ENCODE measurements at regions not wholly inside any gene's neighbourhood (a gene's known extent, or its start where the extent isn't known, plus 50 kb on each side); places are given as distances from the start of the nearest gene placed in this dataset.

GRCh38 chr12:47318963-47319362 is 239.2 kb upstream of the AMIGO2 start:
- H4K20me1 ChIP-seq (ENCODE audit: low read length) = no peaks in the 10 kb centered on the region
- ChIA-PET CTCF (no interaction called here), POLR2A (ENCODE audit: unreplicated experiment) (no interaction called here)
- H3K36me3 ChIP-seq (ENCODE audit: low read depth, low read length) = no peaks in the 10 kb centered on the region
- intact Hi-C loops (cut with micrococcal nuclease) = no loop called here
- no peak for DNase-seq
- H3K79me2 ChIP-seq (ENCODE audit: low read length) = no peaks in the 10 kb centered on the region
- no peaks in the 10 kb centered on the region for H3K9me3 ChIP-seq (ENCODE audit: low read length)
- H3K9ac ChIP-seq (ENCODE audit: low read length) = no peak overlapping the region
- H2AFZ ChIP-seq (ENCODE audit: low read length) = no peak overlapping the region
- no peak for ATAC-seq
- TF ChIP-seq CTCF (conservative IDR thresholded peaks at IDR 0.05; ENCODE audit: low read depth, low read length) = no peak
- no peak for TF ChIP-seq EZH2phosphoT487 (IDR thresholded peaks at IDR 0.05; ENCODE audit: borderline replicate concordance, low read length)
- no peak for TF ChIP-seq EZH2 (IDR thresholded peaks at IDR 0.05; ENCODE audit: low read length, unreplicated experiment)
- H3K4me2 ChIP-seq (ENCODE audit: low read length) = no peak overlapping the region
- H3K27me3 ChIP-seq (ENCODE audit: low read length) = no peaks in the 10 kb centered on the region
- H3K4me1 ChIP-seq (ENCODE audit: insufficient read depth, low read length) = no peaks in the 10 kb centered on the region
- H3K4me3 ChIP-seq (ENCODE audit: low read length) = no peak overlapping the region
- H3K27ac ChIP-seq (ENCODE audit: low read length) = no peak overlapping the region
- BruUV-seq (replicated peaks) = no TSS peak
- H3F3A ChIP-seq (ENCODE audit: low read length, unreplicated experiment) = no peaks in the 10 kb centered on the region
- H3K9me2 ChIP-seq (replicated peaks; ENCODE audit: low read length) = no peaks in the 10 kb centered on the region

- no peaks in the 10 kb centered on the region for H3K36me3 ChIP-seq (ENCODE audit: low read depth, low read length)
- H3K4me3 ChIP-seq (ENCODE audit: low read length) = no peak overlapping the region
- H3K27ac ChIP-seq (ENCODE audit: low read length) = no peak overlapping the region
- H4K20me1 ChIP-seq (ENCODE audit: low read length) = no peaks in the 10 kb centered on the region
- H3K79me2 ChIP-seq (ENCODE audit: low read length) = no peaks in the 10 kb centered on the region
- H2AFZ ChIP-seq (ENCODE audit: low read length) = no peak overlapping the region
- no peaks in the 10 kb centered on the region for H3F3A ChIP-seq (ENCODE audit: low read length, unreplicated experiment)
- no peak overlapping the region for H3K4me2 ChIP-seq (ENCODE audit: low read length)
- DNase-seq (no peak), ATAC-seq (no peak)
- BruUV-seq (replicated peaks) = no TSS peak
- intact Hi-C loops (cut with micrococcal nuclease) = no loop called here
- no peaks in the 10 kb centered on the region for H3K27me3 ChIP-seq (ENCODE audit: low read length)
- no peak overlapping the region for H3K9ac ChIP-seq (ENCODE audit: low read length)
- no peaks in the 10 kb centered on the region for H3K4me1 ChIP-seq (ENCODE audit: insufficient read depth, low read length)
- POLR2A ChIA-PET (ENCODE audit: unreplicated experiment) = no interaction called here
- CTCF ChIA-PET = no interaction called here
- no peaks in the 10 kb centered on the region for H3K9me3 ChIP-seq (ENCODE audit: low read length)
- TF ChIP-seq EZH2 (IDR thresholded peaks at IDR 0.05; ENCODE audit: low read length, unreplicated experiment) (no peak), CTCF (conservative IDR thresholded peaks at IDR 0.05; ENCODE audit: low read depth, low read length) (no peak), EZH2phosphoT487 (IDR thresholded peaks at IDR 0.05; ENCODE audit: borderline replicate concordance, low read length) (no peak)
- no peaks in the 10 kb centered on the region for H3K9me2 ChIP-seq (replicated peaks; ENCODE audit: low read length)
Measured at GRCh38 chr12:47317175-47317915, 237.6 kb upstream of the AMIGO2 start.

- Histone ChIP-seq H3K9me2 (replicated peaks; ENCODE audit: low read length) (no peaks in the 10 kb centered on the region), H3K27me3 (ENCODE audit: low read length) (no peaks in the 10 kb centered on the region), H3K36me3 (ENCODE audit: low read depth, low read length) (no peaks in the 10 kb centered on the region), H3K9me3 (ENCODE audit: low read length) (no peaks in the 10 kb centered on the region), H3K4me3 (ENCODE audit: low read length) (no peak overlapping the region), H3F3A (ENCODE audit: low read length, unreplicated experiment) (no peaks in the 10 kb centered on the region), H3K27ac (ENCODE audit: low read length) (no peak overlapping the region), H3K79me2 (ENCODE audit: low read length) (no peaks in the 10 kb centered on the region), H4K20me1 (ENCODE audit: low read length) (no peaks in the 10 kb centered on the region), H2AFZ (ENCODE audit: low read length) (no peak overlapping the region), H3K9ac (ENCODE audit: low read length) (no peak overlapping the region), H3K4me1 (ENCODE audit: insufficient read depth, low read length) (no peaks in the 10 kb centered on the region), H3K4me2 (ENCODE audit: low read length) (no peak overlapping the region)
- ChIA-PET CTCF (no interaction called here), POLR2A (ENCODE audit: unreplicated experiment) (no interaction called here)
- BruUV-seq (replicated peaks) = no TSS peak
- ATAC-seq (no peak), DNase-seq (no peak)
- TF ChIP-seq EZH2 (IDR thresholded peaks at IDR 0.05; ENCODE audit: low read length, unreplicated experiment) (no peak), EZH2phosphoT487 (IDR thresholded peaks at IDR 0.05; ENCODE audit: borderline replicate concordance, low read length) (no peak), CTCF (conservative IDR thresholded peaks at IDR 0.05; ENCODE audit: low read depth, low read length) (no peak)
- intact Hi-C loops (cut with micrococcal nuclease) = no loop called here
Measured at GRCh38 chr12:47316609-47317049, 236.9 kb upstream of the AMIGO2 start.

Data from PC-3 (cell line).